Breast epithelium (tissue), 3 donors: ENCODE measurements at regions not wholly inside any gene's neighbourhood (a gene's known extent, or its start where the extent isn't known, plus 50 kb on each side); places are given as distances from the start of the nearest gene placed in this dataset.

Source experiments
- POLR2A ChIP-seq: fragments of 450-650 bp; IDR thresholded peaks from one replicate; pipeline ENCODE4 v1.6.1; 2016; ENCODE audit warnings: antibody characterized with exemption, mild to moderate bottlenecking, moderate library complexity
- POLR2AphosphoS5 ChIP-seq, 3 donors: sonication (generic); formaldehyde crosslinking; IDR thresholded peaks; one replicate each; pipeline ENCODE4 v1.6.1; 2017; ENCODE audit warnings: antibody characterized with exemption in 3 of 3
- TF ChIP-seq, protein P1 (sequence below), 3 donors: fragments of 450-650 bp; IDR thresholded peaks; one replicate each; pipeline ENCODE4 v1.5.1; 2016 to 2017; ENCODE audit warnings: antibody characterized with exemption in 3 of 3, mild to moderate bottlenecking in 3 of 3, moderate library complexity in 3 of 3

DNA sequence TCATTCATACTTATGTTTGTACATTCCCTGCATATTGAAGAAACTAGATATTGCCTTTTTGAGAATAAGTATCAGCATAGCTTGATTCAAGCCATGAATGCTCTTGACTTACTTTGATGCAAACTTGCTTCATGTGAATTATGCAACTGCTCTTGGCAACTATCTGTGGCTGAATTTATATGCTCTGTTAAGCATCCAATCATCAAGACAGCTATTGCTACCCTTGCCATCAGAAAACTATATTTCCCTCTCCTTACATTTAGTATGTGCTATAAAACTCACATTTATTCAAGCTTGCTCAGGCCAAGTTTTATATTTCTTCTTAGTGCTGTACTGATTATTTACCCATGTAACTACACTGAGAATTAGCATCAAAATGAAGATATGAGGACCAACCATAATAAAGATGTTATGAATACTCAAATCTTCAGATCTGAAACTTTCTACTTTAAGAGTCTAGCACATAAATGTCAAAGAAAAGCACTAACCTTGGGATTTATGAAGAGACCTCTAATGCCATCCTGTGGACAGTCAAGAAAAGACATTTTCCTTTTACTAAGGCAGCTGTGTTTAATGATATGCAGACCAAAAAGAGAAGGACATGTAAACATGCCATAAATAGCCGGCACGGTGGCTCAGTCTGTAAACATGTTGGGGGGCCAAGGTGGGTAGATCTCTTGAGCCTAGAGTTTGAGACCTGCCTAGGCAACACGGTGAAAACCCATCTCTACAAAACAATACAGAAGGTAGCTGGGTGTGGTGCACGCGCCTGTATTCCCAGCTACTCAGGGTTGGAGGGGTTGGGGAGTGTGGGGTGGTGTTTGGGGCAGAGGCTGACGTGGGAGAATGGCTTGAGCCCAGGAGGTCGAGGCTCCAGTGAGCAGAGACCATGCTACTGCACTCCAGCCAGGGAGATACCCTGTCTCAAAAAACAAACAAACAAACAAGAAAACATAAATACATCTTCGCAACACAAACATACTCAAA is 267.0 kb upstream of the TYRP1 start:
- TF ChIP-seq, protein P1, sequence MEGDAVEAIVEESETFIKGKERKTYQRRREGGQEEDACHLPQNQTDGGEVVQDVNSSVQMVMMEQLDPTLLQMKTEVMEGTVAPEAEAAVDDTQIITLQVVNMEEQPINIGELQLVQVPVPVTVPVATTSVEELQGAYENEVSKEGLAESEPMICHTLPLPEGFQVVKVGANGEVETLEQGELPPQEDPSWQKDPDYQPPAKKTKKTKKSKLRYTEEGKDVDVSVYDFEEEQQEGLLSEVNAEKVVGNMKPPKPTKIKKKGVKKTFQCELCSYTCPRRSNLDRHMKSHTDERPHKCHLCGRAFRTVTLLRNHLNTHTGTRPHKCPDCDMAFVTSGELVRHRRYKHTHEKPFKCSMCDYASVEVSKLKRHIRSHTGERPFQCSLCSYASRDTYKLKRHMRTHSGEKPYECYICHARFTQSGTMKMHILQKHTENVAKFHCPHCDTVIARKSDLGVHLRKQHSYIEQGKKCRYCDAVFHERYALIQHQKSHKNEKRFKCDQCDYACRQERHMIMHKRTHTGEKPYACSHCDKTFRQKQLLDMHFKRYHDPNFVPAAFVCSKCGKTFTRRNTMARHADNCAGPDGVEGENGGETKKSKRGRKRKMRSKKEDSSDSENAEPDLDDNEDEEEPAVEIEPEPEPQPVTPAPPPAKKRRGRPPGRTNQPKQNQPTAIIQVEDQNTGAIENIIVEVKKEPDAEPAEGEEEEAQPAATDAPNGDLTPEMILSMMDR (IDR thresholded peaks at IDR 0.05), result no peak
- TF ChIP-seq POLR2A (no peak), POLR2AphosphoS5 (IDR thresholded peaks at IDR 0.05) (no peak)
